ENCODE measurements at regions not wholly inside any gene's neighbourhood (a gene's known extent, or its start where the extent isn't known, plus 50 kb on each side); places are given as distances from the start of the nearest gene placed in this dataset.

- DNase-seq = no peak
Measured at GRCh38 chr13:75231235-75231634, 250.7 kb downstream of the TBC1D4 start.

GRCh38 chr13:75226733-75227435 lies 255.1 kb downstream of the TBC1D4 start:
- peak; percentile 93 for DNase-seq

- peak; percentile 28 for DNase-seq
Measured at GRCh38 chr13:75226092-75226491, 255.9 kb downstream of the TBC1D4 start.

- no peak for DNase-seq
Measured at GRCh38 chr13:75225288-75226032, 256.5 kb downstream of the TBC1D4 start.

- DNase-seq = no peak
Measured at GRCh38 chr13:75224053-75224742, 257.8 kb downstream of the TBC1D4 start.

- peak; percentile 15 for DNase-seq
Measured at GRCh38 chr13:75222031-75222430, 259.9 kb downstream of the TBC1D4 start.

DNA sequence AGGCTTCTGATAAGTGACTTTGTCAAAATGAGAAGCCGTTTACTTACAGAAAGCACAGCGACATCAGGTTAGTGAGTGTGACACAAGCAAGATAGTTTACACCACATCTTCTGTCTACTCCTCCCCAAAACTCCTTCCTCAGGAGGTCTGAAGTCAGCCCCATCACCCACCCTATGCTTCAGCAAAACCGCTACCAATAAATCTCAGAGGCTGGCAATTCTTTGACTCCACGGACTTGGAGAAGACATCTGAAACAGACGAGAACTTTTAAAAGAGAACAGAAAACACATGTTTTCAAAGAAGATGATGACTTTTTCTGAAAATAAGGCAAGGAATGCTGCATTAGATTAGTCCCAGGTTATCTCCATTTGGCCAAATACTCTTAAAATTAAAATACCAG lies 261.1 kb downstream of the TBC1D4 start:
- DNase-seq = no peak

GRCh38 chr13:75220238-75220542 lies 261.8 kb downstream of the TBC1D4 start:
- DNase-seq = no peak

- DNase-seq = peak; percentile 51
Measured at GRCh38 chr13:75219479-75220237, 262.3 kb downstream of the TBC1D4 start.

DNA sequence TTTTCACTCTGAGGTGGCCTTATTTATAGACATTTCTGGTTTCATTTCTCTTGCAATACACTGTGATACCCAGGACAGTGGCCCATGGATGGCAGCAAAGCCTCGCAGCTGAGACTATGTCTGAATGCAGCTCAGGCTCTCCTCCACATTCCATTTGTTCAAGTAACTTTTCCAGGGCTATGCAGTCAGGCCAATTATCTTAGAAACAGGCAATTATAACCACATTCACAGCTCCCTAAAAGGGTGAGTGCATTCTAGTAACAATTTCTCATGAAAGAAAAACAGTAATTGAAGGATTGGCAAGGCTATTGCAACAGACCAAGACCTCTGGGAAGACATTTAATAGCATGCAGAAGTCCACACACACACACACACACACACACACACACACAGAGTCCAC lies 264.0 kb downstream of the TBC1D4 start:
- DNase-seq = peak; percentile 83

DNA sequence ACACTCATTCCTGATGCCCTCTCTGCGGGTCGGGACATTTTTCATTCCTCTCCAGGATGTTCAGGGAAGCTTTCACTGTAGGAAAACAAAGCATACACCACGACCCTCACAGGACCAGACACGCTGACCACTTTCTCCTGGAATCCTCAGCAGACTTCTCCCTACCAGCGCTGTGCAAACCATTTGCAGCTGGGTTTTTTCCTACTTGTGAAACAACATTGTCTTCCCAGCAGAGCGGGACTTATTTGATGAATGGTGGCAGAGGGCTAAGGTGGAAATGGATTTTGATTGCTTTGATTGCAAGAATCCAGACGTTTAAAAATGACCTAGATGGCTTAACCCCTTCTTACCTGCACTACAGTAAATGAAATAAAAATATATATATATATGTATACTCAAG lies 265.9 kb downstream of the TBC1D4 start:
- no peak for DNase-seq

DNA sequence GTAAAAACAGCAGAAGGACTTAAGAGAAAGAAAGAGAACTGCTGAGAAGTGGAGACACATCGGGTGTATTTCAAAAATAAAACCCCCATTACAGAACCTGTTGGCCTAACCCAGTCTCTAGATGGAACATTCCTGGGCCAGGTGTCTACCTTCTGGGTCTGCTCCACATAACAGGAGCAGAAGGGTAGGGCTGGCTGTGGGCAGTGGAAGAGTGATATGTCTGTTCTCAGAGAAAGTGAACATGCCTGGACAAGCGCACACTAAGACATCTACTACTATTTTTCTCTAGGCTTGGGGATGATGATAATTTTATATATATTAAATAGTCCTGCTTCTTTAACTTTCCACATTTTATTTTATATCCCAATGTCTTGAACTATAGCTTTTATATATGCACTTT lies 267.1 kb downstream of the TBC1D4 start:
- no peak for DNase-seq

DNA sequence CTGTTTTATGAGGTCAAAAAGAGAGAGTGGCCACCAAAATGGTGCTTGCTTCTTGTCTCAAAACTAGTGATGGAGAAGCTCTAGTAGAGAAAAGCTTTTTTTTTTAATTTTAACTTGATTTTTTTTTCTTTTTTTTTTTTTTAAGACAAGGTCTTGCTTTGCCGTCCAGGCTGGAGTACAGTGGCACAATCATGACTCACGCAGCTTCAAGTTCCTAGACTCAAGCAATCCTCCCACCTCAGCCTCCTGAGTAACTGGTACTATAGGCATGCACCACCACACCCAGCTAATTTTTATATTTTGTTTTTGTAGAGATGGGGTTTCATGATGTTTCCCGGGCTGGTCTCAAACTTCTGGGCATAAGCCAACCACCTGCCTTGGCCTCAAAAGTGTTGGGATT lies 279.0 kb downstream of the TBC1D4 start:
- DNase-seq = no peak

DNA sequence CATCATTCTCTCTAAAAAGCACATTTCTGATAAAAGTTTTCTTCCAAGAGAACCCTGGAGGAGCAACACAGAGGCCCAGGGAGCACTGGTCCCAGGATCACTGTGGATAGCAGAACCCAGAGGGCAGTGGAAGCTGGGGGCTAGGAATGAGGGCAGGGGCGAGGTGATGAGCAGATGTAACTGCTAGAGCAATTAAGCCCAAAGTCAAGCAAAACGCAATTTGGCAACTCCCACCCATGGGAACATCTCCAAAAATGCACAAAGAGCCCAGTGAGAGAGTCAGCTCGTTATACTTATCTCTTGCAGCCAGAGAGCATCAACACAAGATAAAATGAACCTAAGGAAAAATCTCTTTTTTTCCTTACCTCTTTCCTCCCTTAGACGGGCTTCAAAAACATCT lies 284.2 kb downstream of the TBC1D4 start:
- no peak for DNase-seq

DNA sequence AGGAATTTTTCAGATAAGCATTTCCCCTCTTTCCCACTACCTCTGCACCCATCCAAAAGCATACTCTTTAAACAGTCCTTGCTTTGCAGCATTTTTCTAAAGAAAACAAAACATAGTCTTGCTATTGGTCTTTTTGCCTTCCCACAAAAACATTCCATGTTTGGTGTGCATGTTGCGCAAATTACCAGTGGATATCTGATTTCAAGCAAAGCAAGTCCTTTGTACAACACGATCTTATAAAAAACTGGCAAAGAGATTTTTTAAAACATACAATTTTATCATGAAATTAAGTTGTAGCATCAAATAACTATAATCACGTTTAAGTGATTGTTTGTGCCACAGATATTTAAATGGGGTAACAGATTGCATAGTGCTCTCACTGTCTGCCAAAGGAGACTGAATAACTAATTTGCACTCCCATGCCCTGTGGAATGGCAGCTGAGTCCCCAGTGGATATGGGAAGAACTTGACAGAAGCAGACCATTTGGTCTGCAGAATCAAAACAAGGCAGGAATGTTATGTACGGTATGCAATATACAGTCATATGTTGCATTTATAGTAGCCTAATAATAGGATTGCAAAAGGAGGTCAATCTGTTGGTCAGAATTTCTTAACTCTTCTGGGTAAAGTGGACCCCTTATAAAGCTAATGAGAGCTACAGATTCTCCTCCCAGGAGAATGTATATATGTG lies 285.7 kb downstream of the TBC1D4 start:
- no peak for DNase-seq

DNA sequence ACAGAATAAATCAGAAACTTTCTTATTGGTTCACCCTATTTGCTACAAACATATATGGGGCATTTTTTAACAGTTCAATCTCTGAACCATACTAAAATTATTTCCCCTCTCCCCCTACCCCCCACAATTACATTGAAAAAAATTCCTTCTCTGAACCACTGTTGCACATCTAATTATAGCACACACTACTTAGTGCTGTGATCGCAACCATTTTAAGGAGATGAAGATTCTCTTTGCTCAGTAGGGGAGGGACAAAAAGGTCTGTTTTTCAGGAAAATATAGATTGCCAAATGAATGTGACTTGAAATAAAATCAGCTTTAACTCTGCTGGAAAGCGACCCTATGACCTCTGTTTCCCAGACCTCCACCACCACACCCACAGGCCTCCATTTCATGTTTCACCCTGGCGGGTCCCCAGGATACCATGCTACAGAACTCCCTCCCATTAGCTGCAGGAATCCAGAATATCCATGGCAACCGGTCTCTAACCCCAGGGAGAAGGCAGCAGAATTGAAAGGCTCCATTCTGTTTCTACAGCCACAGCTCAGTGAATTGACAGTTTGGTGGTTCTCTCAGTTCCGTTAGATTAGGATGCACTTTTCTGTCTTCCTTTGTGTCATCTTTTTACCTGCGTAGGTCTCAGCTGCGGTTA lies 286.3 kb downstream of the TBC1D4 start:
- DNase-seq = no peak

DNA sequence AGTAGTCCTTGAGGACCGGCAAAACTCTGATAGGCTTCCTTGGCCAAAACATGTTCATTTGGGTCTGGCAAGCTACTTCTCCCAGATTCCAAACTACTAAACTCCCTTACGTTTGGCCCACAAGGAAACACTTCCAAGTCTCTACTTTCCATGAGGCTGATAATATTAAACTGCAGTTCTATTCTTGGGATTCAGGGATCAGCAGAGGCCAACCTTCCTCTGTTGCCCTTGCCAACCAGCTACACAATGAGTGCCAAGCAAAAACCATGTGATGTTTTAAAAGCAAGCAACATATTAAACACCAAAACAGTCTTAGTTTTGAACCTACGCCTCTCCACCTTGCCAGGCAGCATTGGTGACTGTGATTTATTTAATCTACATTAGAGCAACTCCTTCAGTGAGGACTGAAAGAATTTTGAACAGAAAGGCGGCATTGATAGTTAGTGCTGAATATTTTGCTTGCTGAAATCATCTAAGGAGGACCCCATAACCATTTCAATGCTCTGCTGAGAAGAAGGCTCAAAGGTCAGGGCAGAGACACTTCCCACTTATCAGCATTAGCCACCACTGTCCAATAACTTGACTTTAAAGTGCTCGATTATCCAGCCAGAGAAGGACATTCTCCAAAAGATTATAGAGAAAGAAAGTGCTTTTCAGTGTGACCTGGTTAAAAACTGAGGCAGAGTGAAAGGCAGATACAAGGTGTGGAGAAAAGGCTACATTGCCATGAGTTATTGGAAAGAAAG lies 287.1 kb downstream of the TBC1D4 start:
- DNase-seq = no peak

DNA sequence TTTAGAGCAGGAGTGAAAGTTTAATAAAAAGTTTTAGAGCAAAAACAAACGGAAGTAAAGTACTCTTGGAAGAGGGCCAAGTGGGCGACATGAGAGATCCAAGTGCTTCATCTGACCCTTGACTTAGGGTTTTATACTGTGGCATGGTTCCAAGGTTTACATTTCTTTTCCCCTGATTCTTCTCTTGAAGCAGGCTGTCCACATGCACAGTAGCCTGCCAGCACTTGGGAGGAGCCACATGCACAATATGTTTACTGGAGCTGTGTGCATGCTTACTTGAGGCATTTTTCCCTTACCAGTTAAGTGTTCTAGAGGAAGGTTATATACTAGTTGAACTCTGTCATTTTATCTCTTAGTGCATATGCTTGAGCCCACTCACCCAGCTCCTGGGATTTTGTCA lies 295.6 kb downstream of the TBC1D4 start:
- no peak for DNase-seq

GRCh38 chr13:75181906-75182305 lies 300.1 kb downstream of the TBC1D4 start:
- peak; percentile 94 for DNase-seq

DNA sequence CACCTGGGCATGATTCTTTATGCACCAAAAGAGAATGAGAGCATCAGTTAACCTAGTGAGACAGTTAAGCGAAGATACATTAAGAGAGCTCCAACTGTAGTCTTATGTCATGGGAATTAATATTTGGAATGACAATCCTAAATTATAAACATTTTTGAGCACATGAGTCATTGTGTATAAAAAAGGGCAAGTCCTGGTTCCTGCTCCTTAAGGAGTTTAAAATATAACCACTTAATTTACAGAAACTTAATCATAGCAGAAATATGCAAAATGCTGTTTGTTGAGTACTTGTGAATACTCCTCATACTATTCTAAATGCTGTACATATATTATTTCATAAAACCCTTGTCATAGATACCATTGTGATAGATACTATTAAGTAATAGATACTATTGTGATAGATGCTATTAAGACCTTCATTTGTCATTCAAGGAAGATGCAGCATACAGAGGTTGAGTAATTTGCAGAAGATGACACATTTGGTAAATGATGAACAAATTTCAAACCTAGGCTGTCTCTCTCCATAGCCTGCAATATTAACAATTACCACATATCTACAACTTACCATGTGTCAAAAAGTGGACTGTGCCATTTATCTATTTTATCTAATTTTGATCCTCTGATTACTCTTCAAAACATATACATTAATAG lies 301.0 kb downstream of the TBC1D4 start:
- DNase-seq = peak; percentile 35

DNA sequence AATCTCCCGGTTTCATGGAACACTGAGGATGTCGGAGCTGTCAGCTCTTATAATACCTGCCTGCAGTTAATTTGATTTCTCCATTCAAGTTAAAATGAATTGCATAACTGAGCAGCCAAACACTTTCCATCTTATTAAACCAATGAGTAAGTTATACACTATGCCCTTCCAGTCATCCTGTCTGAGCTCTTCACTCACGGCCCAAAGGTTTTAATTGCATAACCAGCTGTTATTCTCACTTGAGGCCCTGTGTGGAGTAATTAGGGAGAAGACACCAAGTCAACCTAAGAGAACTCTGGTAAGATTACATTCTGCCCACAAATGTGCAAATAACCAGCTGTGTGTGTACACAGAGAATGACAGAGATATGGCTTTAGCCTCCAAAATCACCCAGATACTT lies 303.5 kb downstream of the TBC1D4 start:
- DNase-seq = peak; percentile 27
